GM19372 (cell line): ENCODE measurements at regions not wholly inside any gene's neighbourhood (a gene's known extent, or its start where the extent isn't known, plus 50 kb on each side); places are given as distances from the start of the nearest gene placed in this dataset.

ENCODE experiments used
- ATAC-seq: cut with Tn5 transposase; IDR thresholded peaks from one replicate; pipeline ENCODE4 v1.9.1; 2021; ENCODE audit warnings: mild to moderate bottlenecking, low read depth, moderate library complexity; ENCODE audit not compliant: unreplicated experiment

GRCh38 chr6:134474955-134475354 lies 157.0 kb upstream of the SGK1 start:
- ATAC-seq, result no peak

GRCh38 chr6:134472661-134473060 lies 154.7 kb upstream of the SGK1 start:
- no peak for ATAC-seq

- ATAC-seq, result no peak
Measured at GRCh38 chr6:134472046-134472445, 154.1 kb upstream of the SGK1 start.

- ATAC-seq, result no peak
Measured at GRCh38 chr6:134470457-134470975, 152.6 kb upstream of the SGK1 start.

GRCh38 chr6:134469702-134470456 lies 152.0 kb upstream of the SGK1 start:
- no peak for ATAC-seq

GRCh38 chr6:134468633-134469032 lies 150.7 kb upstream of the SGK1 start:
- no peak for ATAC-seq

- no peak for ATAC-seq
Measured at GRCh38 chr6:134467620-134468019, 149.7 kb upstream of the SGK1 start.

GRCh38 chr6:134466771-134467525 lies 149.0 kb upstream of the SGK1 start:
- no peak for ATAC-seq

GRCh38 chr6:134464690-134465411 lies 146.9 kb upstream of the SGK1 start:
- ATAC-seq, result no peak

GRCh38 chr6:134458857-134459657 lies 141.1 kb upstream of the SGK1 start:
- ATAC-seq, result no peak

GRCh38 chr6:134457941-134458340 lies 140.0 kb upstream of the SGK1 start:
- no peak for ATAC-seq

GRCh38 chr6:134456226-134456625 lies 138.3 kb upstream of the SGK1 start:
- no peak for ATAC-seq

- no peak for ATAC-seq
Measured at GRCh38 chr6:134455319-134455718, 137.4 kb upstream of the SGK1 start.

- no peak for ATAC-seq
Measured at GRCh38 chr6:134454794-134455193, 136.9 kb upstream of the SGK1 start.

GRCh38 chr6:134453792-134454510 lies 136.0 kb upstream of the SGK1 start:
- no peak for ATAC-seq

GRCh38 chr6:134452906-134453305 lies 135.0 kb upstream of the SGK1 start:
- no peak for ATAC-seq

GRCh38 chr6:134451529-134451928 lies 133.6 kb upstream of the SGK1 start:
- no peak for ATAC-seq

- ATAC-seq, result no peak
Measured at GRCh38 chr6:134449781-134450180, 131.9 kb upstream of the SGK1 start.

GRCh38 chr6:134449004-134449403 lies 131.1 kb upstream of the SGK1 start:
- no peak for ATAC-seq
